SU-DHL-6 (cell line): ENCODE measurements at regions not wholly inside any gene's neighbourhood (a gene's known extent, or its start where the extent isn't known, plus 50 kb on each side); places are given as distances from the start of the nearest gene placed in this dataset.

Source experiments
- CTCF ChIP-seq: fragments of 200-600 bp; sonication (generic); IDR thresholded peaks from one replicate; pipeline ENCODE4 v1.5.1; 2017; ENCODE audit warnings: antibody characterized with exemption, mild to moderate bottlenecking, low read length, moderate library complexity; ENCODE audit not compliant: insufficient read depth, poor library complexity, severe bottlenecking
- EZH2phosphoT487 ChIP-seq: fragments of 200-600 bp; sonication (generic), shearing (Covaris generic); conservative IDR thresholded peaks from 2 replicates; pipeline ENCODE4 v1.6.1; 2018; ENCODE audit warnings: mild to moderate bottlenecking, antibody characterized with exemption, low read length, moderate library complexity, mixed read lengths

GRCh38 chr3:104523136-104523535 is 843.6 kb upstream of the ALCAM start:
- TF ChIP-seq CTCF (no peak), EZH2phosphoT487 (no peak)
